ENCODE measurements at regions not wholly inside any gene's neighbourhood (a gene's known extent, or its start where the extent isn't known, plus 50 kb on each side); places are given as distances from the start of the nearest gene placed in this dataset.

GRCh38 chr6:28816909-28817807 is 106.6 kb downstream of the TRIM27 start:
- TF ChIP-seq, protein P1, sequence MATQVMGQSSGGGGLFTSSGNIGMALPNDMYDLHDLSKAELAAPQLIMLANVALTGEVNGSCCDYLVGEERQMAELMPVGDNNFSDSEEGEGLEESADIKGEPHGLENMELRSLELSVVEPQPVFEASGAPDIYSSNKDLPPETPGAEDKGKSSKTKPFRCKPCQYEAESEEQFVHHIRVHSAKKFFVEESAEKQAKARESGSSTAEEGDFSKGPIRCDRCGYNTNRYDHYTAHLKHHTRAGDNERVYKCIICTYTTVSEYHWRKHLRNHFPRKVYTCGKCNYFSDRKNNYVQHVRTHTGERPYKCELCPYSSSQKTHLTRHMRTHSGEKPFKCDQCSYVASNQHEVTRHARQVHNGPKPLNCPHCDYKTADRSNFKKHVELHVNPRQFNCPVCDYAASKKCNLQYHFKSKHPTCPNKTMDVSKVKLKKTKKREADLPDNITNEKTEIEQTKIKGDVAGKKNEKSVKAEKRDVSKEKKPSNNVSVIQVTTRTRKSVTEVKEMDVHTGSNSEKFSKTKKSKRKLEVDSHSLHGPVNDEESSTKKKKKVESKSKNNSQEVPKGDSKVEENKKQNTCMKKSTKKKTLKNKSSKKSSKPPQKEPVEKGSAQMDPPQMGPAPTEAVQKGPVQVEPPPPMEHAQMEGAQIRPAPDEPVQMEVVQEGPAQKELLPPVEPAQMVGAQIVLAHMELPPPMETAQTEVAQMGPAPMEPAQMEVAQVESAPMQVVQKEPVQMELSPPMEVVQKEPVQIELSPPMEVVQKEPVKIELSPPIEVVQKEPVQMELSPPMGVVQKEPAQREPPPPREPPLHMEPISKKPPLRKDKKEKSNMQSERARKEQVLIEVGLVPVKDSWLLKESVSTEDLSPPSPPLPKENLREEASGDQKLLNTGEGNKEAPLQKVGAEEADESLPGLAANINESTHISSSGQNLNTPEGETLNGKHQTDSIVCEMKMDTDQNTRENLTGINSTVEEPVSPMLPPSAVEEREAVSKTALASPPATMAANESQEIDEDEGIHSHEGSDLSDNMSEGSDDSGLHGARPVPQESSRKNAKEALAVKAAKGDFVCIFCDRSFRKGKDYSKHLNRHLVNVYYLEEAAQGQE (IDR thresholded peaks at IDR 0.05; ENCODE audit: insufficient read depth in 1 of 2, low read depth in 2 of 2, low read length in 2 of 2) = no peak
- no peak for TF ChIP-seq TAF1 (IDR thresholded peaks at IDR 0.05; ENCODE audit: borderline replicate concordance, insufficient read depth, low read length)
- TF ChIP-seq FOXP2 (optimal IDR thresholded peaks at IDR 0.05; ENCODE audit: borderline replicate concordance, extremely low read depth, extremely low read length, insufficient read depth) = no peak
- no peak for TF ChIP-seq POLR2AphosphoS5 (IDR thresholded peaks at IDR 0.05; ENCODE audit: low read depth, low read length)
